ENCODE measurements at regions not wholly inside any gene's neighbourhood (a gene's known extent, or its start where the extent isn't known, plus 50 kb on each side); places are given as distances from the start of the nearest gene placed in this dataset.

DNA sequence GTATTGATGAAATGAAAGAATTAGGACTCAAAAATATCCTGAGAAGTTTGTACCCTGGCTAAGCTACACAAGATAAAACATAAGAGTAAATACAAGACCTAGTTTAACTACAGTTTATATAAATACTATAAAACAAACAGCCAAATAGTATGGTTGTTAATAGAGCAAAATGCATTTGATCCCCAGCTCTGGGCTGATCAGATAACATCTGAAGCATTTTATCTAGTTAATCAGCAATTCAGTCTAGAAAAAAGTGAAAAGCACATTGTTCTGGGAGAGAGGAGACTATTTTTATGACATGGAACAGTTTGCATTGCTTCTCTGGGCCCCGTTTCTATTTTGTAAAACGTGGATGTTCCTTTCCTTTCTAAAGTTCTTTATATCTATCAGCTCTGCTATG is 139.6 kb upstream of the RORB start:
- TF ChIP-seq, protein P1, sequence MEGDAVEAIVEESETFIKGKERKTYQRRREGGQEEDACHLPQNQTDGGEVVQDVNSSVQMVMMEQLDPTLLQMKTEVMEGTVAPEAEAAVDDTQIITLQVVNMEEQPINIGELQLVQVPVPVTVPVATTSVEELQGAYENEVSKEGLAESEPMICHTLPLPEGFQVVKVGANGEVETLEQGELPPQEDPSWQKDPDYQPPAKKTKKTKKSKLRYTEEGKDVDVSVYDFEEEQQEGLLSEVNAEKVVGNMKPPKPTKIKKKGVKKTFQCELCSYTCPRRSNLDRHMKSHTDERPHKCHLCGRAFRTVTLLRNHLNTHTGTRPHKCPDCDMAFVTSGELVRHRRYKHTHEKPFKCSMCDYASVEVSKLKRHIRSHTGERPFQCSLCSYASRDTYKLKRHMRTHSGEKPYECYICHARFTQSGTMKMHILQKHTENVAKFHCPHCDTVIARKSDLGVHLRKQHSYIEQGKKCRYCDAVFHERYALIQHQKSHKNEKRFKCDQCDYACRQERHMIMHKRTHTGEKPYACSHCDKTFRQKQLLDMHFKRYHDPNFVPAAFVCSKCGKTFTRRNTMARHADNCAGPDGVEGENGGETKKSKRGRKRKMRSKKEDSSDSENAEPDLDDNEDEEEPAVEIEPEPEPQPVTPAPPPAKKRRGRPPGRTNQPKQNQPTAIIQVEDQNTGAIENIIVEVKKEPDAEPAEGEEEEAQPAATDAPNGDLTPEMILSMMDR (conservative IDR thresholded peaks at IDR 0.05): no peak
- no peak for TF ChIP-seq ZFX (IDR thresholded peaks at IDR 0.05)

Data from C4-2B (cell line).